ENCODE measurements at regions not wholly inside any gene's neighbourhood (a gene's known extent, or its start where the extent isn't known, plus 50 kb on each side); places are given as distances from the start of the nearest gene placed in this dataset.
"Not testable (repeated sequence)": the region's sequence is repeated elsewhere in the genome, so short reads cannot be mapped to it uniquely, and the experiment has no call there.

DNA sequence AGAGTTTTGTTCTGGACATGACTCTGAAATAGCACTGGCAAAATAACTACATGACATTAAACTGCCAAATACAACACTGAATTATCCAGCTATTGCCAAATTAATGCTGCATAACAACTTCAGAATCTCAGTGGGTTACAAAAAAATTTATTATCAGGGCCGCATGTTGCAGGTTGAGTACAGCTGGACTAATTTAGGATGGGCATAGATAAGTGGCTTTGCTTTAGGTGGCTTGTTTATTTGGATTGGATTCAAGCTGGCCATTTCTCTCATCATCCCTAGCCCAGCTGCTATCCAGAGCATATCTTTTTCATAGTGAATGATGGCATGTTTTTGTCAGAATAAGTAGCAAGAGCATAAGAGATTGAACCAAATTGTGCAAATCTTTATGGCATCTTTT is 1277.1 kb downstream of the REEP3 start (continued):
- TF ChIP-seq, protein P1, sequence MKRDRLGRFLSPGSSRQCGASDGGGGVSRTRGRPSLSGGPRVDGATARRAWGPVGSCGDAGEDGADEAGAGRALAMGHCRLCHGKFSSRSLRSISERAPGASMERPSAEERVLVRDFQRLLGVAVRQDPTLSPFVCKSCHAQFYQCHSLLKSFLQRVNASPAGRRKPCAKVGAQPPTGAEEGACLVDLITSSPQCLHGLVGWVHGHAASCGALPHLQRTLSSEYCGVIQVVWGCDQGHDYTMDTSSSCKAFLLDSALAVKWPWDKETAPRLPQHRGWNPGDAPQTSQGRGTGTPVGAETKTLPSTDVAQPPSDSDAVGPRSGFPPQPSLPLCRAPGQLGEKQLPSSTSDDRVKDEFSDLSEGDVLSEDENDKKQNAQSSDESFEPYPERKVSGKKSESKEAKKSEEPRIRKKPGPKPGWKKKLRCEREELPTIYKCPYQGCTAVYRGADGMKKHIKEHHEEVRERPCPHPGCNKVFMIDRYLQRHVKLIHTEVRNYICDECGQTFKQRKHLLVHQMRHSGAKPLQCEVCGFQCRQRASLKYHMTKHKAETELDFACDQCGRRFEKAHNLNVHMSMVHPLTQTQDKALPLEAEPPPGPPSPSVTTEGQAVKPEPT (CRISPR knock-in tag; IDR thresholded peaks at IDR 0.05; ENCODE audit: low read depth), result no peak
- TF ChIP-seq ZSCAN21 (CRISPR knock-in tag; IDR thresholded peaks at IDR 0.05; ENCODE audit: borderline replicate concordance) (no peak), ERF (CRISPR knock-in tag; IDR thresholded peaks at IDR 0.05) (no peak)

- H3K27me3 ChIP-seq (ENCODE audit: control insufficient read depth in 1 of 2, insufficient read depth in 2 of 2, low read length in 2 of 2); H2AFZ ChIP-seq (ENCODE audit: low read length); H3K36me3 ChIP-seq (replicated peaks in 1 of 2; ENCODE audit: control insufficient read depth in 1 of 2, insufficient read depth in 2 of 2, low read length in 2 of 2); FAIRE-seq; H3K79me2 ChIP-seq (ENCODE audit: insufficient read depth, low read length); ATAC-seq; H4K20me1 ChIP-seq (ENCODE audit: insufficient read depth, low read length); H3K4me3 ChIP-seq (replicated peaks in 1 of 3; ENCODE audit: insufficient read depth in 1 of 3, low read depth in 2 of 3, low read length in 3 of 3); in situ Hi-C loops (cut with HindIII; ENCODE audit: extremely low pct_ligation_motif_present, low pct_unique_long_range_greater_than_20kb); BruUV-seq (replicated peaks); H3K9ac ChIP-seq (ENCODE audit: insufficient read depth, low read depth, low read length); H3K4me2 ChIP-seq (ENCODE audit: low read depth, low read length); POLR2A ChIA-PET; CTCF ChIA-PET (ENCODE audit: low intra/inter-chr PET ratio, low total read pairs); H3K4me1 ChIP-seq (ENCODE audit: insufficient read depth, low read length); intact Hi-C loops (cut with micrococcal nuclease; ENCODE audit: unreplicated experiment); H3K27ac ChIP-seq (ENCODE audit: extremely low read length, insufficient read depth, low read length); DNase-seq (ENCODE audit: low spot score): not testable (repeated sequence)
- peaks cover 39% of the 10 kb centered on the region for H3K9me3 ChIP-seq (ENCODE audit: low read length)
Measured at GRCh38 chr10:64808233-64808632, 1287.0 kb downstream of the REEP3 start.

- FAIRE-seq; H3K9ac ChIP-seq (ENCODE audit: insufficient read depth, low read depth, low read length); CTCF ChIA-PET (ENCODE audit: low intra/inter-chr PET ratio, low total read pairs); H3K36me3 ChIP-seq (replicated peaks in 1 of 2; ENCODE audit: control insufficient read depth in 1 of 2, insufficient read depth in 2 of 2, low read length in 2 of 2); H3K4me1 ChIP-seq (ENCODE audit: insufficient read depth, low read length); in situ Hi-C loops (cut with HindIII; ENCODE audit: extremely low pct_ligation_motif_present, low pct_unique_long_range_greater_than_20kb); H3K27ac ChIP-seq (ENCODE audit: extremely low read length, insufficient read depth, low read length); H4K20me1 ChIP-seq (ENCODE audit: insufficient read depth, low read length); H3K79me2 ChIP-seq (ENCODE audit: insufficient read depth, low read length); H2AFZ ChIP-seq (ENCODE audit: low read length); ATAC-seq; BruUV-seq (replicated peaks); H3K27me3 ChIP-seq (ENCODE audit: control insufficient read depth in 1 of 2, insufficient read depth in 2 of 2, low read length in 2 of 2); intact Hi-C loops (cut with micrococcal nuclease; ENCODE audit: unreplicated experiment); H3K4me3 ChIP-seq (replicated peaks in 1 of 3; ENCODE audit: insufficient read depth in 1 of 3, low read depth in 2 of 3, low read length in 3 of 3); H3K4me2 ChIP-seq (ENCODE audit: low read depth, low read length); POLR2A ChIA-PET: not testable (repeated sequence)
- TF ChIP-seq MAFK (conservative IDR thresholded peaks at IDR 0.05 in 1 of 2, IDR thresholded peaks at IDR 0.05 in 1 of 2; ENCODE audit: low read length in 2 of 2) (peak; percentile 52 to 68), FOSL2 (CRISPR knock-in tag; IDR thresholded peaks at IDR 0.05) (peak; percentile 52), NFE2 (CRISPR knock-in tag; IDR thresholded peaks at IDR 0.05) (0 out of 2 replicates have a peak, but pooled peaks have one; percentile 11), MAFF (IDR thresholded peaks at IDR 0.05; ENCODE audit: low read depth, low read length) (peak; percentile 49)
- 0% methylated on average over 4 of the region's 4 CpGs for WGBS (ENCODE audit: low lambda C conversion rate)
- peaks cover 31% of the 10 kb centered on the region for H3K9me3 ChIP-seq (ENCODE audit: low read length)
- DNase-seq (ENCODE audit: low spot score), result peak; percentile 23
Measured at GRCh38 chr10:64810046-64810445, 1288.8 kb downstream of the REEP3 start.

Data from HepG2 (cell line).